Transverse colon (tissue), 4 donors: ENCODE measurements at regions not wholly inside any gene's neighbourhood (a gene's known extent, or its start where the extent isn't known, plus 50 kb on each side); places are given as distances from the start of the nearest gene placed in this dataset.

ENCODE experiments used
- EP300 ChIP-seq: sonication (generic); formaldehyde crosslinking; IDR thresholded peaks from one replicate; pipeline ENCODE4 v1.6.1; 2017; ENCODE audit warnings: antibody characterized with exemption, low read depth
- POLR2A ChIP-seq: fragments of 450-650 bp; IDR thresholded peaks from one replicate; pipeline ENCODE4 v1.6.1; 2016; ENCODE audit warnings: antibody characterized with exemption, mild to moderate bottlenecking, moderate library complexity
- POLR2AphosphoS5 ChIP-seq, 3 donors: sonication (generic); formaldehyde crosslinking; IDR thresholded peaks; one replicate each; pipeline ENCODE4 v1.6.1; 2016; ENCODE audit warnings: antibody characterized with exemption in 3 of 3
- TF ChIP-seq, protein P1 (sequence below), 5 experiments: fragments of 200-600 bp in 3 of 5; fragments of 450-650 bp in 2 of 5; sonication (generic) in 3 of 5; IDR thresholded peaks; 1 replicate in 2 of 5; 2 replicates in 3 of 5; pipeline ENCODE4 v1.5.1; 2016 to 2017; ENCODE audit warnings: antibody characterized with exemption in 5 of 5, inconsistent platforms in 3 of 5, mild to moderate bottlenecking in 2 of 5, moderate library complexity in 1 of 5

DNA sequence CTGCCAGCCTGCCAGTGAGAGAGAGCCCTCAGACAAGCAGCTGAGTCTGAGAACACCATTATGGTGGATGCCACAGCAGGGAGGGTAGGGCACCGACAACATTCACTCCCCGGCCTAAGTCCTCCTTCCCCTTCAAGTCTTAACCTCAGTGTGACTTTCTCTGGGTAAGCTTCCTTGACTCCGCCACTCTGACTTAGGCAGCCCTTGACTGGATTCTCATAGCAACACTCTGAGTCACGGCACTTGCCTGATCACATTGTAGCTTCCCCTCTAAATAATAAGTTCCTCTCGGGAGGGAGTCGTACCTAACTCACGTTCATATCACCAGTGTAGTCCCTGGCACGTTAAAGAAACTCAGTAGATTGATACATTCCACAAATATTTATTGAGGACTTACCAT lies 180.5 kb downstream of the FOXB1 start:
- no peak for TF ChIP-seq EP300
- TF ChIP-seq, protein P1, sequence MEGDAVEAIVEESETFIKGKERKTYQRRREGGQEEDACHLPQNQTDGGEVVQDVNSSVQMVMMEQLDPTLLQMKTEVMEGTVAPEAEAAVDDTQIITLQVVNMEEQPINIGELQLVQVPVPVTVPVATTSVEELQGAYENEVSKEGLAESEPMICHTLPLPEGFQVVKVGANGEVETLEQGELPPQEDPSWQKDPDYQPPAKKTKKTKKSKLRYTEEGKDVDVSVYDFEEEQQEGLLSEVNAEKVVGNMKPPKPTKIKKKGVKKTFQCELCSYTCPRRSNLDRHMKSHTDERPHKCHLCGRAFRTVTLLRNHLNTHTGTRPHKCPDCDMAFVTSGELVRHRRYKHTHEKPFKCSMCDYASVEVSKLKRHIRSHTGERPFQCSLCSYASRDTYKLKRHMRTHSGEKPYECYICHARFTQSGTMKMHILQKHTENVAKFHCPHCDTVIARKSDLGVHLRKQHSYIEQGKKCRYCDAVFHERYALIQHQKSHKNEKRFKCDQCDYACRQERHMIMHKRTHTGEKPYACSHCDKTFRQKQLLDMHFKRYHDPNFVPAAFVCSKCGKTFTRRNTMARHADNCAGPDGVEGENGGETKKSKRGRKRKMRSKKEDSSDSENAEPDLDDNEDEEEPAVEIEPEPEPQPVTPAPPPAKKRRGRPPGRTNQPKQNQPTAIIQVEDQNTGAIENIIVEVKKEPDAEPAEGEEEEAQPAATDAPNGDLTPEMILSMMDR (IDR thresholded peaks at IDR 0.05) = no peak
- TF ChIP-seq POLR2A = no peak
- no peak for TF ChIP-seq POLR2AphosphoS5 (IDR thresholded peaks at IDR 0.05)
